Tibial nerve (tissue), 4 donors: ENCODE measurements at regions not wholly inside any gene's neighbourhood (a gene's known extent, or its start where the extent isn't known, plus 50 kb on each side); places are given as distances from the start of the nearest gene placed in this dataset.

Source experiments
- CTCF ChIP-seq, 5 experiments: fragments of 200-600 bp in 3 of 5; fragments of 450-650 bp in 2 of 5; sonication (generic) in 3 of 5; IDR thresholded peaks; one replicate each; pipeline ENCODE4 v1.5.1; 2016 to 2019; ENCODE audit warnings: antibody characterized with exemption in 5 of 5, mild to moderate bottlenecking in 3 of 5, moderate library complexity in 2 of 5
- EP300 ChIP-seq, 2 donors: sonication (generic); formaldehyde crosslinking; IDR thresholded peaks; one replicate each; pipeline ENCODE4 v1.6.1; 2017; ENCODE audit warnings: antibody characterized with exemption in 2 of 2, mild to moderate bottlenecking in 1 of 2

GRCh38 chr4:170389411-170389810 lies 299.7 kb upstream of the AADAT start:
- TF ChIP-seq EP300 (IDR thresholded peaks at IDR 0.05) (no peak), CTCF (IDR thresholded peaks at IDR 0.05) (no peak)
